ENCODE measurements at regions not wholly inside any gene's neighbourhood (a gene's known extent, or its start where the extent isn't known, plus 50 kb on each side); places are given as distances from the start of the nearest gene placed in this dataset.

- TF ChIP-seq POLR2A (IDR thresholded peaks at IDR 0.05) (no peak), CTCF (IDR thresholded peaks at IDR 0.05) (no peak)
Observed at GRCh38 chr18:38413193-38413592, 847.6 kb upstream of the CELF4 start.
